GM12878 (cell line): ENCODE measurements at regions not wholly inside any gene's neighbourhood (a gene's known extent, or its start where the extent isn't known, plus 50 kb on each side); places are given as distances from the start of the nearest gene placed in this dataset.

Experiments used
- ATAC-seq: fragments of 200-7000 bp; cut with Tn5 transposase; 3 replicates; pipeline ENCODE4 v1.9.1; 2020; ENCODE audit warnings: mild to moderate bottlenecking, moderate library complexity
- BruUV-seq: library from RNA; stranded (reverse); fragments of 400-500 nt; replicated peaks from 2 replicates; lab custom pipeline; 2021; lab: Mats Ljungman, UMichigan
- CTCF ChIA-PET: fragments of 300-600 bp; sonication (Branson Sonifier 250); formaldehyde crosslinking; extraction: SDS; loops from one replicate; lab custom pipeline; 2021; ENCODE audit warnings: inconsistent platforms; lab: Yijun Ruan, JAX
- POLR2A ChIA-PET: fragments of 350-600 bp; formaldehyde crosslinking; extraction: SDS; loops from one replicate; lab custom pipeline; 2021; ENCODE audit warnings: inconsistent platforms; lab: Charles Lee
- RAD21 ChIA-PET: fragments of 300-600 bp; sonication (Branson Sonifier 250); formaldehyde crosslinking; loops from one replicate; lab custom pipeline; 2023; ENCODE audit warnings: antibody characterized with exemption; ENCODE audit not compliant: unreplicated experiment; lab: Charles Lee
- SMC1A ChIA-PET: fragments of 300-600 bp; sonication (Branson Sonifier 250); formaldehyde crosslinking; loops from one replicate; lab custom pipeline; 2023; ENCODE audit not compliant: unreplicated experiment, uncharacterized antibody; lab: Charles Lee
- DNase-seq: peaks from one replicate; pipeline ENCODE4 v3.0.0-alpha.2; 2011; ENCODE audit warnings: low read depth, low spot score
- FAIRE-seq: peaks from 3 replicates; lab custom pipeline; 2011; peaks lifted over from hg19 to GRCh38; lab: Jason Lieb, UNC
- H2AFZ ChIP-seq: 2 replicates; pipeline ENCODE4 v1.6.0; 2011; ENCODE audit warnings: low read depth, low read length, control low read depth; ENCODE audit not compliant: control insufficient read depth
- H3K27ac ChIP-seq: 2 replicates; pipeline ENCODE4 v1.5.1; 2011; ENCODE audit warnings: control low read depth; ENCODE audit not compliant: control insufficient read depth, insufficient read depth
- H3K27me3 ChIP-seq, 2 experiments: replicated peaks in 1 of 2; 2 replicates each; pipeline versions ENCODE4 v1.6.0 to v1.6.1; 2011; ENCODE audit warnings: low read length in 1 of 2; ENCODE audit not compliant: control insufficient read depth in 2 of 2, insufficient read depth in 2 of 2
- H3K36me3 ChIP-seq, 2 experiments: 2 replicates each; pipeline ENCODE4 v1.5.1; 2011; ENCODE audit warnings: low read length in 1 of 2; ENCODE audit not compliant: control insufficient read depth in 2 of 2, insufficient read depth in 2 of 2
- H3K4me1 ChIP-seq: 2 replicates; pipeline ENCODE4 v1.6.1; 2011; ENCODE audit warnings: mild to moderate bottlenecking, low read length, moderate library complexity, mixed read lengths; ENCODE audit not compliant: control insufficient read depth, insufficient read depth
- H3K4me2 ChIP-seq: 2 replicates; pipeline ENCODE4 v1.6.0; 2011; ENCODE audit warnings: control low read depth; ENCODE audit not compliant: control insufficient read depth, insufficient read depth
- H3K4me3 ChIP-seq: fragments of 200-600 bp; sonication (generic); 2 replicates; pipeline ENCODE4 v1.5.1; 2016
- H3K79me2 ChIP-seq: 2 replicates; pipeline ENCODE4 v1.6.0; 2011; ENCODE audit warnings: low read length; ENCODE audit not compliant: control insufficient read depth, insufficient read depth
- H3K9ac ChIP-seq: 2 replicates; pipeline ENCODE4 v1.8.0; 2011; ENCODE audit warnings: low read length, control low read depth, mixed read lengths; ENCODE audit not compliant: control insufficient read depth, insufficient read depth
- H3K9me3 ChIP-seq: replicated peaks from 3 replicates; pipeline ENCODE4 v1.5.1; 2011; ENCODE audit warnings: mild to moderate bottlenecking, low read length; ENCODE audit not compliant: control insufficient read depth, insufficient read depth
- H4K20me1 ChIP-seq: 2 replicates; pipeline ENCODE4 v1.6.0; 2011; ENCODE audit not compliant: control insufficient read depth, insufficient read depth
- BHLHE40 ChIP-seq, 2 experiments: fragments of 450-650 bp in 1 of 2; IDR thresholded peaks; 2 replicates each; pipeline ENCODE4 v1.6.1; 2011 to 2017; ENCODE audit warnings: low read depth in 2 of 2, borderline replicate concordance in 1 of 2, improper control_type of control experiment in 1 of 2, low read length in 1 of 2, mild to moderate bottlenecking in 1 of 2
- CBX5 ChIP-seq: sonication (generic); IDR thresholded peaks from 2 replicates; pipeline ENCODE4 v1.6.1; 2016; ENCODE audit warnings: low read depth, moderate library complexity, mild to moderate bottlenecking, inconsistent platforms
- HDAC2 ChIP-seq: fragments of 200-600 bp; sonication (generic); IDR thresholded peaks from 2 replicates; pipeline ENCODE4 v1.6.1; 2017
- MEF2B ChIP-seq: fragments of 450-650 bp; IDR thresholded peaks from 2 replicates; pipeline ENCODE4 v1.6.1; 2018; ENCODE audit warnings: mild to moderate bottlenecking, moderate library complexity; ENCODE audit not compliant: partially characterized antibody, poor library complexity, severe bottlenecking
- RBBP5 ChIP-seq: fragments of 200-600 bp; sonication (generic); conservative IDR thresholded peaks from 2 replicates; pipeline ENCODE4 v1.6.1; 2016
- RFX5 ChIP-seq: IDR thresholded peaks from 2 replicates; pipeline ENCODE4 v1.6.1; 2011; ENCODE audit warnings: low read depth, low read length, improper control_type of control experiment
- SP1 ChIP-seq: IDR thresholded peaks from one replicate; pipeline ENCODE4 v1.6.1; 2011; ENCODE audit warnings: low read depth, low read length
- WGBS: methylation state at CpG from one replicate; pipeline ENCODE4 v1.1.6; 2016; ENCODE audit warnings: low lambda C conversion rate; ENCODE audit not compliant: insufficient replicate concordance, insufficient coverage; ENCODE audit errors: missing lambda C conversion rate; 5-methylcytosine and 5-hydroxymethylcytosine counted together
- in situ Hi-C: fragments of 300-500 bp; cut with MboI; formaldehyde crosslinking; loops from 9 replicates; pipeline ENCODE4 v1.14.3; 2018; ENCODE audit warnings: mixed read lengths
- intact Hi-C: fragments of 100-400 bp; cut with micrococcal nuclease; formaldehyde crosslinking; loops from one replicate; pipeline ENCODE4 v1.14.2; 2022; ENCODE audit not compliant: unreplicated experiment
- TF ChIP-seq, protein P1 (sequence below): fragments of 450-650 bp; IDR thresholded peaks from 2 replicates; pipeline ENCODE4 v1.6.1; 2017; ENCODE audit warnings: mild to moderate bottlenecking

DNA sequence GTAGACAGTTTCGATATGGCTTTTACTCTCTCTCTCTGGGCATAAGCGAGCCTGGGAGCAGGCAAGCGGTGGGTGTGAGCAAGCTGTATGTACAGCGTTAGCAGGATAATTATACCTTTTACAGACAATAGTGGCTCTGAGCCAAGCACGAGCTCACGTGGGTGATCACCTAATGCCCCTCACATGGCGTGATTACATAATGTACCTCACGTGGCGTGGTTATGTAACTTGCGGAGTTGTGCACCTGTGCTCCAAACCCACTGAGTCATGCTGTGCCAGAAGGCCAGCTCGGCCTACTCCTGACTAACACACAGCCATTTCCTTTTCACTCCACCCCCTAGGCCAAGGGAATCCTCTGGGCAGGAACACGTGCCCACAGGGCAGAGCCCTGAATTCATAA is 797.2 kb downstream of the EFNA5 start:
- no peak overlapping the region for H3K4me3 ChIP-seq
- WGBS, result 37% methylated on average over 12 of the region's 12 CpGs
- H3K9ac ChIP-seq, result no peak overlapping the region
- no peaks in the 10 kb centered on the region for H3K36me3 ChIP-seq
- intact Hi-C loops, result loop anchor here (10.0 kb wide), 1 partner anchor 419 kb away; no protein-coding TSS in a partner anchor
- BruUV-seq, result no TSS peak
- no peak for TF ChIP-seq RFX5
- peak in 1 of 2 experiments; percentile 32; a peak in 1 of 4 replicates for TF ChIP-seq BHLHE40 (IDR thresholded peaks at IDR 0.05; ENCODE audit: borderline replicate concordance in 1 of 2, low read depth in 2 of 2, low read length in 1 of 2)
- TF ChIP-seq CBX5, result no peak
- no peak for ATAC-seq
- no peak for FAIRE-seq
- no peaks in the 10 kb centered on the region for H4K20me1 ChIP-seq
- H2AFZ ChIP-seq, result no peak overlapping the region; the same call in 1 of the 2 replicates
- ChIA-PET SMC1A (interaction anchor here (1.0 to 1.4 kb wide), 3 partner anchors 13 to 604 kb away, joined by 3 to 5 read pairs (median 4); no protein-coding TSS in a partner anchor), CTCF (interaction anchor here (0.6 to 2.3 kb wide), 3 partner anchors 15 to 419 kb away, joined by 3 to 5 read pairs (median 5); no protein-coding TSS in a partner anchor), RAD21 (interaction anchor here (1.1 to 2.5 kb wide), 3 partner anchors 136 to 604 kb away, joined by 3 to 6 read pairs (median 3); no protein-coding TSS in a partner anchor), POLR2A (no interaction called here)
- no peak overlapping the region for H3K27ac ChIP-seq
- H3K27me3 ChIP-seq, result no peaks in the 10 kb centered on the region
- in situ Hi-C loops, result no loop called here
- H3K9me3 ChIP-seq, result no peaks in the 10 kb centered on the region; the same call in 2 of the 3 replicates
- no peaks in the 10 kb centered on the region for H3K4me1 ChIP-seq
- H3K4me2 ChIP-seq, result no peak overlapping the region
- no peaks in the 10 kb centered on the region for H3K79me2 ChIP-seq
- DNase-seq, result no peak

DNA sequence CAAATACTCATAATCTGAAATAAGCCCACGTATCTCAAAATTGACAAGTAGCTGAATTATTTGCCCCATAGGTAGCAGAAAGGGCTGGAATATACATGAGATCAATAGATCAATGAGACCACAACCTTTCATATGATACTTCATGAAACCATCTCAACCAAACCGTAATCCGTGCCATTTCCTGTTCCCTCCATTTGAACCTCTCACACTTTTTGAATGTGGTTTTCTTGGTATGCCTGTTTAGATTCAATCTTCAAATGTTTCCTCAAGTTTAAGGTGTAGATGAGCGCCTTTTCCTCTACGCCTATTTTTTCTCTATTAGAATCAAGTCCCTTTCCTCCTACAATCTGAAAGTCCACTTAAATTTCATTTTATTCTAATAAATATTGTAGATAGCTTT is 805.5 kb downstream of the EFNA5 start:
- H3K9me3 ChIP-seq, result no peaks in the 10 kb centered on the region
- H3K4me3 ChIP-seq, result no peak overlapping the region
- TF ChIP-seq SP1, result no peak
- no peak for TF ChIP-seq RBBP5
- TF ChIP-seq MEF2B, result no peak
- TF ChIP-seq, protein P1, sequence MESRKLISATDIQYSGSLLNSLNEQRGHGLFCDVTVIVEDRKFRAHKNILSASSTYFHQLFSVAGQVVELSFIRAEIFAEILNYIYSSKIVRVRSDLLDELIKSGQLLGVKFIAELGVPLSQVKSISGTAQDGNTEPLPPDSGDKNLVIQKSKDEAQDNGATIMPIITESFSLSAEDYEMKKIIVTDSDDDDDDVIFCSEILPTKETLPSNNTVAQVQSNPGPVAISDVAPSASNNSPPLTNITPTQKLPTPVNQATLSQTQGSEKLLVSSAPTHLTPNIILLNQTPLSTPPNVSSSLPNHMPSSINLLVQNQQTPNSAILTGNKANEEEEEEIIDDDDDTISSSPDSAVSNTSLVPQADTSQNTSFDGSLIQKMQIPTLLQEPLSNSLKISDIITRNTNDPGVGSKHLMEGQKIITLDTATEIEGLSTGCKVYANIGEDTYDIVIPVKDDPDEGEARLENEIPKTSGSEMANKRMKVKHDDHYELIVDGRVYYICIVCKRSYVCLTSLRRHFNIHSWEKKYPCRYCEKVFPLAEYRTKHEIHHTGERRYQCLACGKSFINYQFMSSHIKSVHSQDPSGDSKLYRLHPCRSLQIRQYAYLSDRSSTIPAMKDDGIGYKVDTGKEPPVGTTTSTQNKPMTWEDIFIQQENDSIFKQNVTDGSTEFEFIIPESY, result no peak
- TF ChIP-seq HDAC2, result no peak
- H2AFZ ChIP-seq, result no peak overlapping the region
- no TSS peak for BruUV-seq
- ChIA-PET RAD21 (no interaction called here), SMC1A (interaction anchor here (1.4 kb wide), 1 partner anchor 14 kb away, joined by 5 read pairs; no protein-coding TSS in a partner anchor), POLR2A (no interaction called here), CTCF (interaction anchor here (0.6 to 1.2 kb wide), 2 partner anchors 14 to 411 kb away, joined by 3 to 4 read pairs; no protein-coding TSS in a partner anchor)
- no peaks in the 10 kb centered on the region for H3K4me1 ChIP-seq
- no peak overlapping the region for H3K4me2 ChIP-seq
- no peaks in the 10 kb centered on the region for H3K36me3 ChIP-seq
- ATAC-seq (no peak), FAIRE-seq (no peak), DNase-seq (no peak)
- no peak overlapping the region for H3K9ac ChIP-seq
- intact Hi-C loops, result loop anchor here (5.0 kb wide), 1 partner anchor 748 kb away; no protein-coding TSS in a partner anchor
- in situ Hi-C loops, result no loop called here
- H3K27ac ChIP-seq, result no peak overlapping the region
- no peaks in the 10 kb centered on the region for H4K20me1 ChIP-seq
- no peaks in the 10 kb centered on the region for H3K79me2 ChIP-seq
- 50% methylated on average over 5 of the region's 5 CpGs for WGBS
- no peaks in the 10 kb centered on the region for H3K27me3 ChIP-seq
